Endothelial cell (in vitro differentiated cells): ENCODE measurements at regions not wholly inside any gene's neighbourhood (a gene's known extent, or its start where the extent isn't known, plus 50 kb on each side); places are given as distances from the start of the nearest gene placed in this dataset.

Source experiments
- DNase-seq: peaks from one replicate; pipeline ENCODE4 v3.0.0; 2021; ENCODE audit warnings: low spot score
- H3K27ac Mint-ChIP-seq: one replicate; pipeline ENCODE4 v1.8.0; 2021; ENCODE audit warnings: mixed read lengths, inconsistent platforms; ENCODE audit not compliant: unreplicated experiment
- H3K27me3 Mint-ChIP-seq: one replicate; pipeline ENCODE4 v1.8.0; 2021; ENCODE audit warnings: mild to moderate bottlenecking, moderate library complexity, mixed read lengths, inconsistent platforms; ENCODE audit not compliant: unreplicated experiment
- H3K36me3 Mint-ChIP-seq: one replicate; pipeline ENCODE4 v1.8.0; 2021; ENCODE audit warnings: mild to moderate bottlenecking, low read depth, mixed read lengths, inconsistent platforms; ENCODE audit not compliant: unreplicated experiment
- H3K4me1 Mint-ChIP-seq: one replicate; pipeline ENCODE4 v1.8.0; 2021; ENCODE audit warnings: mild to moderate bottlenecking, mixed read lengths, inconsistent platforms; ENCODE audit not compliant: unreplicated experiment
- H3K4me3 Mint-ChIP-seq: one replicate; pipeline ENCODE4 v1.8.0; 2021; ENCODE audit warnings: mild to moderate bottlenecking, mixed read lengths, inconsistent platforms; ENCODE audit not compliant: unreplicated experiment
- H3K9me3 Mint-ChIP-seq: one replicate; pipeline ENCODE4 v1.8.0; 2021; ENCODE audit warnings: mixed read lengths, inconsistent platforms; ENCODE audit not compliant: unreplicated experiment
- TF ChIP-seq, protein P1 (sequence below): fragments of 200-600 bp; sonication (generic); IDR thresholded peaks from one replicate; pipeline ENCODE4 v1.5.0; 2021; ENCODE audit warnings: antibody characterized with exemption; ENCODE audit not compliant: unreplicated experiment

- no peaks in the 10 kb centered on the region for H3K36me3 Mint-ChIP-seq
- no peaks in the 10 kb centered on the region for H3K9me3 Mint-ChIP-seq
- no peak overlapping the region for H3K4me3 Mint-ChIP-seq
- TF ChIP-seq, protein P1, sequence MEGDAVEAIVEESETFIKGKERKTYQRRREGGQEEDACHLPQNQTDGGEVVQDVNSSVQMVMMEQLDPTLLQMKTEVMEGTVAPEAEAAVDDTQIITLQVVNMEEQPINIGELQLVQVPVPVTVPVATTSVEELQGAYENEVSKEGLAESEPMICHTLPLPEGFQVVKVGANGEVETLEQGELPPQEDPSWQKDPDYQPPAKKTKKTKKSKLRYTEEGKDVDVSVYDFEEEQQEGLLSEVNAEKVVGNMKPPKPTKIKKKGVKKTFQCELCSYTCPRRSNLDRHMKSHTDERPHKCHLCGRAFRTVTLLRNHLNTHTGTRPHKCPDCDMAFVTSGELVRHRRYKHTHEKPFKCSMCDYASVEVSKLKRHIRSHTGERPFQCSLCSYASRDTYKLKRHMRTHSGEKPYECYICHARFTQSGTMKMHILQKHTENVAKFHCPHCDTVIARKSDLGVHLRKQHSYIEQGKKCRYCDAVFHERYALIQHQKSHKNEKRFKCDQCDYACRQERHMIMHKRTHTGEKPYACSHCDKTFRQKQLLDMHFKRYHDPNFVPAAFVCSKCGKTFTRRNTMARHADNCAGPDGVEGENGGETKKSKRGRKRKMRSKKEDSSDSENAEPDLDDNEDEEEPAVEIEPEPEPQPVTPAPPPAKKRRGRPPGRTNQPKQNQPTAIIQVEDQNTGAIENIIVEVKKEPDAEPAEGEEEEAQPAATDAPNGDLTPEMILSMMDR = no peak
- H3K4me1 Mint-ChIP-seq = no peaks in the 10 kb centered on the region
- no peak overlapping the region for H3K27ac Mint-ChIP-seq
- peaks cover 2% of the 10 kb centered on the region for H3K27me3 Mint-ChIP-seq
- DNase-seq = no peak
These were observed 1387.2 kb downstream of the STIM2 start for GRCh38 chr4:28247805-28248204.

DNA sequence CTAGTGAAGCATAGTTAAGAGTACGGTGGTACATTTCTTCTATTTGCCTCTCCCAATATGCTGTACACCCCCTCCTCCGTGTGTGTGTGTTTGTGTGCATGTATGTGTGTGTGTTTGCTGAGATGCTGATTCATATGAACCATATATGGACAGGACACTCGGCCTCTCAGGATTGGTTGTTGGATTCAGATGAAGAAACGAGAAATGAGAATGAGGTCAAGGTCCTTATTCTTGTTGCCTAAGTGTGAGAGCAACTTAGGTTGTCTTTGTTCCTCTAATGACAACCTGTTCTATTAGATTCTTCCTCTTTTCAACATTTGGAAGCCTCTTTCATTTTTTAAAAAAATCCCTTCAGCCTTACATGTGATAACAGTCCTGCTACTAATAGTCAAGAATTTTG is 1387.6 kb downstream of the STIM2 start:
- H3K36me3 Mint-ChIP-seq = no peaks in the 10 kb centered on the region
- no peak overlapping the region for H3K4me3 Mint-ChIP-seq
- DNase-seq = no peak
- H3K4me1 Mint-ChIP-seq = no peaks in the 10 kb centered on the region
- TF ChIP-seq, protein P1 = no peak
- no peak overlapping the region for H3K27ac Mint-ChIP-seq
- peaks cover 2% of the 10 kb centered on the region for H3K27me3 Mint-ChIP-seq
- no peaks in the 10 kb centered on the region for H3K9me3 Mint-ChIP-seq

DNA sequence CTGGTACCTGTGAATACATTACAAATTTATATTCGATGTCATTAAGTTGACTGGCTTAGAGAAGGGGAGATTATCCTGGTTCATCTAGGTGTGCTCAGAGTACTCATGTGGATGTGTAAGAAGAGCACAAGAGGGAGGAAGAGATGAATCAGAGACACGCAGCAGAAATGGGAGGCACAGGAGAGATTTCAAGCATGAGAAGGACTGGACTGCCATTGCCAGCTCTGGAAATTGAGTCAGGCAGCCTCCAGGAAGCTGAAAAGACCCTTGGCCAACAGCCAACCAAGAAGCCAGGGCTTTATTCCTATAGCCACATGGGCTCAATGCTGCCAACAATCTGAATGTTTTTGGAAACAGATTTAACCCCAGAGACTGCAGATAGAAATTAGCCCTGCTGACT is 1390.0 kb downstream of the STIM2 start:
- H3K27ac Mint-ChIP-seq = no peak overlapping the region

DNA sequence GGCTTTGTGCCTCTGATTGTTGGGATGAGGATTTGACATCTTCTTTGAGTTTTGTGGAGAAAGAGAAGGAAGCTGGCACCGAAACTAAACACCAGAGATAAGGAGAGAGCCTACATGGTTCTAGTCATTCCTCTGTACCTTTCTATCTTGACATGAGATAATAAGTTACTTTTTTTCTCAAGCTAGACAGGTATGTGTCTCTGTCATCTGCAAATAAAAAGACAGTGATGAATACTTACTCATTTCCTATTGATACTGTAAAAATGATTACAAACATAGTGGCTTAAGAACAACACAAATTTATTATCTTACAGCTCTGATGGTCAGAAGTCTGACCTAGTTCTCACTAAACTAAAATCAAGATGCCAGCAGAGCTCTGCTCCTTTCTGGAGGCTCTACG is 1391.2 kb downstream of the STIM2 start:
- H3K27me3 Mint-ChIP-seq = peaks cover 2% of the 10 kb centered on the region
- H3K9me3 Mint-ChIP-seq = no peaks in the 10 kb centered on the region
- TF ChIP-seq, protein P1 = no peak
- H3K27ac Mint-ChIP-seq = no peak overlapping the region
- H3K4me3 Mint-ChIP-seq = no peak overlapping the region
- H3K4me1 Mint-ChIP-seq = no peaks in the 10 kb centered on the region
- DNase-seq = no peak
- no peaks in the 10 kb centered on the region for H3K36me3 Mint-ChIP-seq

More for the DNA sequence above, 1390.0 kb downstream of the STIM2 start:
- Mint-ChIP-seq H3K9me3 (no peaks in the 10 kb centered on the region), H3K4me1 (no peaks in the 10 kb centered on the region), H3K4me3 (no peak overlapping the region), H3K27me3 (peaks cover 2% of the 10 kb centered on the region), H3K36me3 (no peaks in the 10 kb centered on the region)
- TF ChIP-seq, protein P1 = no peak
- DNase-seq = no peak

GRCh38 chr4:28254003-28254402 is 1393.4 kb downstream of the STIM2 start:
- Mint-ChIP-seq H3K27ac (no peak overlapping the region), H3K36me3 (no peaks in the 10 kb centered on the region), H3K27me3 (peaks cover 2% of the 10 kb centered on the region), H3K4me1 (no peaks in the 10 kb centered on the region), H3K9me3 (no peaks in the 10 kb centered on the region), H3K4me3 (no peak overlapping the region)
- TF ChIP-seq, protein P1 = no peak
- no peak for DNase-seq
